Choroid plexus epithelial cell (primary cell): ENCODE measurements at regions not wholly inside any gene's neighbourhood (a gene's known extent, or its start where the extent isn't known, plus 50 kb on each side); places are given as distances from the start of the nearest gene placed in this dataset.

ENCODE experiments used
- DNase-seq: peaks from one replicate; pipeline ENCODE4 v3.0.0-alpha.2; 2010; ENCODE audit warnings: low read depth
- H3K4me3 ChIP-seq: 2 replicates; pipeline ENCODE4 v1.5.1; 2011; ENCODE audit warnings: low read depth, mild to moderate bottlenecking, control low read depth, low read length, moderate library complexity
- CTCF ChIP-seq: conservative IDR thresholded peaks from 2 replicates; pipeline ENCODE4 v1.5.1; 2011; ENCODE audit warnings: low read depth, mild to moderate bottlenecking, control low read depth, inconsistent platforms, low read length, moderate library complexity

GRCh38 chr12:30074916-30075315 is 291.2 kb upstream of the TMTC1 start:
- no peak for TF ChIP-seq CTCF
- no peak overlapping the region for H3K4me3 ChIP-seq
- DNase-seq, result no peak

GRCh38 chr12:30072824-30073223 is 289.1 kb upstream of the TMTC1 start:
- TF ChIP-seq CTCF, result no peak
- H3K4me3 ChIP-seq, result no peak overlapping the region
- no peak for DNase-seq

- no peak for TF ChIP-seq CTCF
- peak; percentile 61 for DNase-seq
- no peak overlapping the region for H3K4me3 ChIP-seq
These were observed 283.4 kb upstream of the TMTC1 start for GRCh38 chr12:30067146-30067545.

- no peak for TF ChIP-seq CTCF
- no peak overlapping the region for H3K4me3 ChIP-seq
- DNase-seq, result no peak
These were observed 281.2 kb upstream of the TMTC1 start for GRCh38 chr12:30064906-30065305.

GRCh38 chr12:30063435-30063945 is 279.7 kb upstream of the TMTC1 start:
- no peak for TF ChIP-seq CTCF
- DNase-seq, result no peak

GRCh38 chr12:30048371-30048770 is 264.6 kb upstream of the TMTC1 start:
- DNase-seq, result no peak
- no peak for TF ChIP-seq CTCF
- H3K4me3 ChIP-seq, result no peak overlapping the region

More at GRCh38 chr12:30063435-30063945, 279.7 kb upstream of the TMTC1 start:
- no peak overlapping the region for H3K4me3 ChIP-seq

GRCh38 chr12:30047516-30048254 is 263.9 kb upstream of the TMTC1 start:
- peak; percentile 65 for DNase-seq
- TF ChIP-seq CTCF, result no peak
- no peak overlapping the region for H3K4me3 ChIP-seq
